ENCODE measurements at regions not wholly inside any gene's neighbourhood (a gene's known extent, or its start where the extent isn't known, plus 50 kb on each side); places are given as distances from the start of the nearest gene placed in this dataset.

DNA sequence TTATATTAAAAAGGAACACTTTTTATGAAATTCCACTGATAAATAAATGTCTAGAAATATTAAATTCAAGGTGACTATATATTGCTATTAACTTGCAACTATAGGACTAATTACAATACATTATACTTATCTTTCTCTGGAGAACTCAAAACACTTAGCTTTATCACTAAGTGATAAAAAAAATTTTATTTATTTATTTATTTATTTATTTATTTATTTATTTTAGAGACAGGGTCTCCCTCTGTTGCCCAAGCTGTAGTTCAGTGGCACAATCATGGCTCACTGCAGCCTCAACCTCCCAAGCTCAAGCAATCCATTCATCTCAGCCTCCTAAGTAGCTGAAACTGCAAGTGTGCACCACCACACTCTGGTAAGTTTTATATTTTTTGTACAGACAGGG is 451.1 kb downstream of the DSC3 start:
- no peak overlapping the region for H3K27ac ChIP-seq (ENCODE audit: low read depth, low read length, poor library complexity, severe bottlenecking)
- no peaks in the 10 kb centered on the region for H3K27me3 ChIP-seq (replicated peaks; ENCODE audit: insufficient read depth, low read depth, low read length, poor library complexity)
- H3K9me3 ChIP-seq (ENCODE audit: low read depth, low read length, poor library complexity, severe bottlenecking), result no peaks in the 10 kb centered on the region
- POLR2A ChIA-PET (ENCODE audit: low non-redundant PET), result no interaction called here
- H3K36me3 ChIP-seq (ENCODE audit: insufficient read depth, low read length, poor library complexity, severe bottlenecking), result no peaks in the 10 kb centered on the region
- intact Hi-C loops (cut with micrococcal nuclease; ENCODE audit: unreplicated experiment), result no loop called here
- no peak for DNase-seq (ENCODE audit: low spot score)
- no peaks in the 10 kb centered on the region for H3K4me1 ChIP-seq (ENCODE audit: insufficient read depth, low read length, poor library complexity, severe bottlenecking)
- no peak overlapping the region for H3K4me3 ChIP-seq (ENCODE audit: low read depth, low read length, poor library complexity, severe bottlenecking)
- CTCF ChIA-PET, result no interaction called here
- no peak for TF ChIP-seq EZH2 (IDR thresholded peaks at IDR 0.05; ENCODE audit: borderline replicate concordance, low read depth, low read length, poor library complexity, severe bottlenecking)
- TF ChIP-seq, protein P1, sequence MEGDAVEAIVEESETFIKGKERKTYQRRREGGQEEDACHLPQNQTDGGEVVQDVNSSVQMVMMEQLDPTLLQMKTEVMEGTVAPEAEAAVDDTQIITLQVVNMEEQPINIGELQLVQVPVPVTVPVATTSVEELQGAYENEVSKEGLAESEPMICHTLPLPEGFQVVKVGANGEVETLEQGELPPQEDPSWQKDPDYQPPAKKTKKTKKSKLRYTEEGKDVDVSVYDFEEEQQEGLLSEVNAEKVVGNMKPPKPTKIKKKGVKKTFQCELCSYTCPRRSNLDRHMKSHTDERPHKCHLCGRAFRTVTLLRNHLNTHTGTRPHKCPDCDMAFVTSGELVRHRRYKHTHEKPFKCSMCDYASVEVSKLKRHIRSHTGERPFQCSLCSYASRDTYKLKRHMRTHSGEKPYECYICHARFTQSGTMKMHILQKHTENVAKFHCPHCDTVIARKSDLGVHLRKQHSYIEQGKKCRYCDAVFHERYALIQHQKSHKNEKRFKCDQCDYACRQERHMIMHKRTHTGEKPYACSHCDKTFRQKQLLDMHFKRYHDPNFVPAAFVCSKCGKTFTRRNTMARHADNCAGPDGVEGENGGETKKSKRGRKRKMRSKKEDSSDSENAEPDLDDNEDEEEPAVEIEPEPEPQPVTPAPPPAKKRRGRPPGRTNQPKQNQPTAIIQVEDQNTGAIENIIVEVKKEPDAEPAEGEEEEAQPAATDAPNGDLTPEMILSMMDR (conservative IDR thresholded peaks at IDR 0.05; ENCODE audit: low read depth, low read length), result no peak
- BruUV-seq (replicated peaks), result no TSS peak

DNA sequence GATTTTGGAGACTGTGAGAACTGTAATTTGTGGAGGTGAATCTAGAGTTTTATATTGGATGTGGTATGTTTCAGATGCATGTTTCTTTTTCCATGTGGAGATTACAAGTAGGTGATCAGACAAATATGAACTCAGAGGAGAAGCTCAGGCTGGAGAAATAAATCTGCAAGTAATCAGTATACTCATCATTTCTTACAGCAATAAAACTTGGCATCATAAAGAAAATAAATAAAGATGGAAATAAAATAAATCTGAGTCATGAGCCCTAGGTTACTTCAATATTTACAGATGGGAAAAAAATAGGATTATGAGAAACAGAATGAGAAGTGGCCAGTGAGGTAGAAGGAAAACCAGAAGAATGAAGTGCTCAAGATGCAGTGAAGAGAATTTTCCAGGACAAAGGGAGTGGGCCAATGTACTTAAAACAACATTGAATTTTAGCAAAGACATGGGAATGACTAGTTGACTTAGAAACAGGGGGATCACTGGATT is 453.8 kb downstream of the DSC3 start:
- H3K4me3 ChIP-seq (ENCODE audit: low read depth, low read length, poor library complexity, severe bottlenecking), result no peak overlapping the region
- intact Hi-C loops (cut with micrococcal nuclease; ENCODE audit: unreplicated experiment), result no loop called here
- TF ChIP-seq, protein P1 (conservative IDR thresholded peaks at IDR 0.05; ENCODE audit: low read depth, low read length), result no peak
- no peak for TF ChIP-seq EZH2 (IDR thresholded peaks at IDR 0.05; ENCODE audit: borderline replicate concordance, low read depth, low read length, poor library complexity, severe bottlenecking)
- H3K27ac ChIP-seq (ENCODE audit: low read depth, low read length, poor library complexity, severe bottlenecking), result no peak overlapping the region
- H3K36me3 ChIP-seq (ENCODE audit: insufficient read depth, low read length, poor library complexity, severe bottlenecking), result no peaks in the 10 kb centered on the region
- BruUV-seq (replicated peaks), result no TSS peak
- H3K4me1 ChIP-seq (ENCODE audit: insufficient read depth, low read length, poor library complexity, severe bottlenecking), result no peaks in the 10 kb centered on the region
- DNase-seq (ENCODE audit: low spot score), result no peak
- CTCF ChIA-PET, result no interaction called here
- H3K9me3 ChIP-seq (ENCODE audit: low read depth, low read length, poor library complexity, severe bottlenecking), result no peaks in the 10 kb centered on the region
- H3K27me3 ChIP-seq (replicated peaks; ENCODE audit: insufficient read depth, low read depth, low read length, poor library complexity), result no peaks in the 10 kb centered on the region
- POLR2A ChIA-PET (ENCODE audit: low non-redundant PET), result no interaction called here

DNA sequence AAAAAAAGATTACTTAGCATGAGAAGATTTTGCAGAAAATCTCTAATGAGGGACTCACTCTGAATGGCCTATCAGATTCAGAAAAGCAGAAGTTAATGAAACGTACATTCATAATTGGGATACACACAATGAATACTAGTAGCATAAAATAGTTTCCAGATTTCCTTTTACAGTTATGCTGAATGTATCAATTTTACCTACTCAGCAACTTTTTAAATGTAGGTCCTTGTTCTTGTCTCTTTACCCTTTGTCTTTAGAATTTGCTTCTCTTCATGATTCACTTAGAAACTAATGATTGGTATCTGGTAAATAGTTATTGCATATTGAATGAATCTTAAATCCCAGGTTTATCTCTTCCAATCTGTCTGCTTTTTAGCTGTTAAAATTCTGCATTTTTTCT is 458.8 kb downstream of the DSC3 start:
- Histone ChIP-seq H3K4me1 (ENCODE audit: insufficient read depth, low read length, poor library complexity, severe bottlenecking) (no peaks in the 10 kb centered on the region), H3K36me3 (ENCODE audit: insufficient read depth, low read length, poor library complexity, severe bottlenecking) (no peaks in the 10 kb centered on the region), H3K27ac (ENCODE audit: low read depth, low read length, poor library complexity, severe bottlenecking) (no peak overlapping the region), H3K9me3 (ENCODE audit: low read depth, low read length, poor library complexity, severe bottlenecking) (no peaks in the 10 kb centered on the region), H3K27me3 (replicated peaks; ENCODE audit: insufficient read depth, low read depth, low read length, poor library complexity) (no peaks in the 10 kb centered on the region), H3K4me3 (ENCODE audit: low read depth, low read length, poor library complexity, severe bottlenecking) (no peak overlapping the region)
- POLR2A ChIA-PET (ENCODE audit: low non-redundant PET), result no interaction called here
- BruUV-seq (replicated peaks), result no TSS peak
- CTCF ChIA-PET, result no interaction called here
- no peak for TF ChIP-seq EZH2 (IDR thresholded peaks at IDR 0.05; ENCODE audit: borderline replicate concordance, low read depth, low read length, poor library complexity, severe bottlenecking)
- TF ChIP-seq, protein P1 (conservative IDR thresholded peaks at IDR 0.05; ENCODE audit: low read depth, low read length), result no peak
- DNase-seq (ENCODE audit: low spot score), result no peak
- intact Hi-C loops (cut with micrococcal nuclease; ENCODE audit: unreplicated experiment), result no loop called here

All from A673 (cell line).